ENCODE measurements at regions not wholly inside any gene's neighbourhood (a gene's known extent, or its start where the extent isn't known, plus 50 kb on each side); places are given as distances from the start of the nearest gene placed in this dataset.

GRCh38 chr11:113563766-113564526, 88.7 kb upstream of the DRD2 start:
- TF ChIP-seq CTCF (IDR thresholded peaks at IDR 0.05) (no peak), POLR2A (IDR thresholded peaks at IDR 0.05) (no peak)

All from heart left ventricle (tissue), 13 donors.